Fibroblast of lung (primary cell): ENCODE measurements at regions not wholly inside any gene's neighbourhood (a gene's known extent, or its start where the extent isn't known, plus 50 kb on each side); places are given as distances from the start of the nearest gene placed in this dataset.

ENCODE experiments used
- DNase-seq, 2 donors: peaks; one replicate each; pipeline versions ENCODE4 v3.0.0 to v3.0.0-alpha.2; 2010; ENCODE audit warnings: low read depth in 2 of 2
- H2AFZ ChIP-seq: 2 replicates; pipeline ENCODE4 v1.5.1; 2012; ENCODE audit warnings: low read length, control low read depth, inconsistent platforms
- H3K27ac ChIP-seq: 2 replicates; pipeline ENCODE4 v1.5.1; 2011; ENCODE audit warnings: low read length, control low read depth; ENCODE audit not compliant: insufficient read depth
- H3K27me3 ChIP-seq: 2 replicates; pipeline ENCODE4 v1.5.1; 2011; ENCODE audit warnings: mild to moderate bottlenecking, low read length; ENCODE audit not compliant: control insufficient read depth, insufficient read depth
- H3K36me3 ChIP-seq: 2 replicates; pipeline ENCODE4 v1.5.1; 2011; ENCODE audit warnings: low read length; ENCODE audit not compliant: control insufficient read depth, insufficient read depth
- H3K4me1 ChIP-seq: 2 replicates; pipeline ENCODE4 v1.5.1; 2011; ENCODE audit warnings: low read length; ENCODE audit not compliant: control insufficient read depth, insufficient read depth; ENCODE audit errors: extremely low read depth
- H3K4me2 ChIP-seq: 2 replicates; pipeline ENCODE4 v1.5.1; 2011; ENCODE audit warnings: low read length, control low read depth; ENCODE audit not compliant: insufficient read depth; ENCODE audit errors: extremely low read depth
- H3K4me3 ChIP-seq, 4 experiments: fragments of 200-600 bp in 1 of 4; sonication (generic) in 1 of 4; replicated peaks in 1 of 4; 2 replicates each; pipeline ENCODE4 v1.5.1; 2011 to 2016; ENCODE audit warnings: low read length in 4 of 4, low read depth in 3 of 4, mild to moderate bottlenecking in 3 of 4, control low read depth in 2 of 4, inconsistent platforms in 1 of 4, mixed read lengths in 1 of 4; ENCODE audit not compliant: insufficient read depth in 1 of 4; ENCODE audit errors: control extremely low read depth in 1 of 4
- H3K79me2 ChIP-seq: 2 replicates; pipeline ENCODE4 v1.5.1; 2012; ENCODE audit warnings: mild to moderate bottlenecking, low read length, inconsistent platforms; ENCODE audit not compliant: control insufficient read depth, insufficient read depth
- H3K9ac ChIP-seq: 2 replicates; pipeline ENCODE4 v1.5.1; 2011; ENCODE audit warnings: mild to moderate bottlenecking, low read length, control low read depth; ENCODE audit not compliant: insufficient read depth
- H3K9me3 ChIP-seq: 2 replicates; pipeline ENCODE4 v1.5.1; 2012; ENCODE audit warnings: low read depth, low read length; ENCODE audit not compliant: control insufficient read depth, insufficient read depth
- H4K20me1 ChIP-seq: 2 replicates; pipeline ENCODE4 v1.5.1; 2011; ENCODE audit warnings: low read length; ENCODE audit not compliant: control insufficient read depth, insufficient read depth; ENCODE audit errors: extremely low read depth
- CTCF ChIP-seq, 2 donors: IDR thresholded peaks in 1 of 2; conservative IDR thresholded peaks in 1 of 2; 1 replicate in 1 of 2; 2 replicates in 1 of 2; pipeline ENCODE4 v1.5.1; 2011 to 2012; ENCODE audit warnings: low read length in 2 of 2, control low read depth in 1 of 2, inconsistent platforms in 1 of 2, low read depth in 1 of 2, mild to moderate bottlenecking in 1 of 2
- EZH2 ChIP-seq: IDR thresholded peaks from 2 replicates; pipeline ENCODE4 v1.5.1; 2012; ENCODE audit warnings: low read length, control low read depth, mild to moderate bottlenecking; ENCODE audit errors: missing control alignments

GRCh38 chr4:26110493-26110892 lies 196.5 kb downstream of the SMIM20 start:
- Histone ChIP-seq H3K4me2 (no peak overlapping the region), H3K27me3 (no peaks in the 10 kb centered on the region), H3K79me2 (no peaks in the 10 kb centered on the region), H3K36me3 (no peaks in the 10 kb centered on the region), H3K9ac (no peak overlapping the region), H3K4me3 (no peak overlapping the region), H3K27ac (no peak overlapping the region), H2AFZ (no peak overlapping the region), H4K20me1 (no peaks in the 10 kb centered on the region), H3K9me3 (peaks cover 3% of the 10 kb centered on the region), H3K4me1 (no peaks in the 10 kb centered on the region)
- TF ChIP-seq EZH2 = no peak
- no peak for TF ChIP-seq CTCF (conservative IDR thresholded peaks at IDR 0.05 in 1 of 2, IDR thresholded peaks at IDR 0.05 in 1 of 2; ENCODE audit: low read depth in 1 of 2, low read length in 2 of 2)
- DNase-seq = no peak

- Histone ChIP-seq H3K9me3 (peaks cover 3% of the 10 kb centered on the region), H3K79me2 (no peaks in the 10 kb centered on the region), H3K9ac (no peak overlapping the region), H4K20me1 (no peaks in the 10 kb centered on the region), H3K4me2 (no peak overlapping the region), H3K36me3 (no peaks in the 10 kb centered on the region), H3K27me3 (no peaks in the 10 kb centered on the region), H3K4me3 (no peak overlapping the region), H3K27ac (no peak overlapping the region), H3K4me1 (no peaks in the 10 kb centered on the region), H2AFZ (no peak overlapping the region)
- DNase-seq = no peak
- TF ChIP-seq CTCF (conservative IDR thresholded peaks at IDR 0.05 in 1 of 2, IDR thresholded peaks at IDR 0.05 in 1 of 2; ENCODE audit: low read depth in 1 of 2, low read length in 2 of 2) (no peak), EZH2 (no peak)
These were observed 199.4 kb downstream of the SMIM20 start for GRCh38 chr4:26113339-26113940.

GRCh38 chr4:26116057-26116456 lies 202.0 kb downstream of the SMIM20 start:
- Histone ChIP-seq H3K27me3 (no peaks in the 10 kb centered on the region), H3K27ac (no peak overlapping the region), H3K9ac (no peak overlapping the region), H3K36me3 (no peaks in the 10 kb centered on the region), H3K79me2 (no peaks in the 10 kb centered on the region), H3K9me3 (peaks cover 3% of the 10 kb centered on the region), H3K4me3 (no peak overlapping the region), H3K4me1 (no peaks in the 10 kb centered on the region), H4K20me1 (no peaks in the 10 kb centered on the region), H2AFZ (no peak overlapping the region), H3K4me2 (no peak overlapping the region)
- no peak for DNase-seq
- TF ChIP-seq EZH2 (no peak), CTCF (conservative IDR thresholded peaks at IDR 0.05 in 1 of 2, IDR thresholded peaks at IDR 0.05 in 1 of 2; ENCODE audit: low read depth in 1 of 2, low read length in 2 of 2) (no peak)
